ENCODE measurements at regions not wholly inside any gene's neighbourhood (a gene's known extent, or its start where the extent isn't known, plus 50 kb on each side); places are given as distances from the start of the nearest gene placed in this dataset.
A peak's percentile ranks its signal among the peaks of the same experiment; 100 is the strongest.

- TF ChIP-seq, protein P1, sequence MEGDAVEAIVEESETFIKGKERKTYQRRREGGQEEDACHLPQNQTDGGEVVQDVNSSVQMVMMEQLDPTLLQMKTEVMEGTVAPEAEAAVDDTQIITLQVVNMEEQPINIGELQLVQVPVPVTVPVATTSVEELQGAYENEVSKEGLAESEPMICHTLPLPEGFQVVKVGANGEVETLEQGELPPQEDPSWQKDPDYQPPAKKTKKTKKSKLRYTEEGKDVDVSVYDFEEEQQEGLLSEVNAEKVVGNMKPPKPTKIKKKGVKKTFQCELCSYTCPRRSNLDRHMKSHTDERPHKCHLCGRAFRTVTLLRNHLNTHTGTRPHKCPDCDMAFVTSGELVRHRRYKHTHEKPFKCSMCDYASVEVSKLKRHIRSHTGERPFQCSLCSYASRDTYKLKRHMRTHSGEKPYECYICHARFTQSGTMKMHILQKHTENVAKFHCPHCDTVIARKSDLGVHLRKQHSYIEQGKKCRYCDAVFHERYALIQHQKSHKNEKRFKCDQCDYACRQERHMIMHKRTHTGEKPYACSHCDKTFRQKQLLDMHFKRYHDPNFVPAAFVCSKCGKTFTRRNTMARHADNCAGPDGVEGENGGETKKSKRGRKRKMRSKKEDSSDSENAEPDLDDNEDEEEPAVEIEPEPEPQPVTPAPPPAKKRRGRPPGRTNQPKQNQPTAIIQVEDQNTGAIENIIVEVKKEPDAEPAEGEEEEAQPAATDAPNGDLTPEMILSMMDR (IDR thresholded peaks at IDR 0.05), result no peak
- Histone ChIP-seq H3K27me3 (no peaks in the 10 kb centered on the region), H3K9me3 (no peaks in the 10 kb centered on the region), H3K4me3 (no peak overlapping the region), H3K36me3 (no peaks in the 10 kb centered on the region), H3K4me1 (no peaks in the 10 kb centered on the region), H3K27ac (no peak overlapping the region)
- no peak for DNase-seq (ENCODE audit: low spot score)
Measured at GRCh38 chr2:176650838-176651555, 381.8 kb downstream of the MTX2 start.

GRCh38 chr2:176652300-176653182 lies 383.3 kb downstream of the MTX2 start:
- H3K4me3 ChIP-seq, result no peak overlapping the region
- DNase-seq (ENCODE audit: low spot score), result no peak
- H3K27ac ChIP-seq, result no peak overlapping the region
- H3K36me3 ChIP-seq, result no peaks in the 10 kb centered on the region
- no peaks in the 10 kb centered on the region for H3K27me3 ChIP-seq
- H3K4me1 ChIP-seq, result no peaks in the 10 kb centered on the region
- TF ChIP-seq, protein P1 (IDR thresholded peaks at IDR 0.05), result peak; percentile 69 to 81
- no peaks in the 10 kb centered on the region for H3K9me3 ChIP-seq

- Histone ChIP-seq H3K27ac (no peak overlapping the region), H3K4me3 (no peak overlapping the region), H3K27me3 (no peaks in the 10 kb centered on the region), H3K36me3 (no peaks in the 10 kb centered on the region), H3K4me1 (no peaks in the 10 kb centered on the region), H3K9me3 (no peaks in the 10 kb centered on the region)
- no peak for DNase-seq (ENCODE audit: low spot score)
- TF ChIP-seq, protein P1 (IDR thresholded peaks at IDR 0.05), result peak; percentile 56 to 81
Measured at GRCh38 chr2:176653479-176654443, 384.5 kb downstream of the MTX2 start.

DNA sequence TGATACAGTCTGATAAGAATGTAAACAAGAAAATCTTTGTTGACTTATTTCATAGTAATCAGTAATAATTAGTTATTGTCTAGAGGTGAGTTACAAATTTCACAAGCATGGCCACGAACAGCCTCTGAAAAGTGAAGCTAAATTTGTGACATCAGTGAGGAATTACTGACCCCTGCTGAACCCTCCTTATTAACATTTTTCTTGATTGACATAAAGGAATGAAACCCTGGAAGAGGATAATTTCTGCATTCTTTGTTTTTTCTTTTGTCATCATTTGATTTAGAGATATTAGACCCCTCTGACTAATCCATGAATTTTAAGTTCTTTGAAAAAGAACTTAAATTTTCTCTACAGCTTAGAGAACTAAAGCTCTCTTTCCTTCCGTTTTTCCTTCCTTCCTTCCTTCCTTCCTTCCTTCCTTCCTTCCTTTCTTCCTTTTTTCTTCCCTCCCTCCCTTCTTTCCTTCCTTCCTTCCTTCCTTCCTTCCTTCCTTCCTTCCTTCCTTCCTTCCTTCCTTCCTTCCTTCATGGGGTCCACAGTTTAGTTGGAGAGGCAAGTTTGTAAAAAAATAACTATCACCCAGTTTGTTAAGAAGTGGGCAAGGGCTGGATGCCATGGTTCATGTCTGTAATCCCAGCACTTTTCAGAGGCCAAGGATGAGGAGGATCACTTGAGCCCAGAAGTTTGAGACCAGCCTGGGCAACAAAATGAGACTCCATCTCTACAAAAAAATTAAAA lies 387.0 kb downstream of the MTX2 start:
- Histone ChIP-seq H3K27ac (no peak overlapping the region), H3K4me3 (no peak overlapping the region), H3K9me3 (no peaks in the 10 kb centered on the region), H3K27me3 (no peaks in the 10 kb centered on the region), H3K36me3 (no peaks in the 10 kb centered on the region), H3K4me1 (no peaks in the 10 kb centered on the region)
- DNase-seq (ENCODE audit: low spot score), result no peak
- TF ChIP-seq, protein P1 (IDR thresholded peaks at IDR 0.05), result no peak

DNA sequence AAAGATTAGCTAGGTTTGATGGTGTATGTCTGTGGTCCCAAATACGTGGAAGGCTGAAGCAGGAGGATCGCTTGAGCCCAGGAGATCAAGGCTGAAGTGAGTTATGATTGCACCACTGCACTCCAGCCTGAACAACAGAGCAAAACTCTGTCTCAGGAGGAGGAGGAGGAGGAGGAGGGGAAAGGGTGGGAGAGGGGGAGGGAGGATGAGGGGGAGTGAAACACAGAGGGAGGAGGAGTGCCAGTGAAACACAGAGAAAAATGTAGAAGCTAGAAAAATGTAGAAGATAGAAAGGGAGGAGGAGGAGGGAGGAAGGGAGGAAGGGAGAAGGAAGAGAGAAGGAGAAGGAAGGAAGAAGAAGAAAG lies 387.5 kb downstream of the MTX2 start:
- TF ChIP-seq, protein P1 (IDR thresholded peaks at IDR 0.05), result no peak

More for the DNA sequence above, 387.5 kb downstream of the MTX2 start:
- H3K27ac ChIP-seq, result no peak overlapping the region
- no peak for DNase-seq (ENCODE audit: low spot score)
- no peaks in the 10 kb centered on the region for H3K27me3 ChIP-seq
- no peaks in the 10 kb centered on the region for H3K9me3 ChIP-seq
- no peak overlapping the region for H3K4me3 ChIP-seq
- H3K4me1 ChIP-seq, result no peaks in the 10 kb centered on the region
- no peaks in the 10 kb centered on the region for H3K36me3 ChIP-seq
